ENCODE measurements at regions not wholly inside any gene's neighbourhood (a gene's known extent, or its start where the extent isn't known, plus 50 kb on each side); places are given as distances from the start of the nearest gene placed in this dataset.

GRCh38 chr2:67516899-67517530, 119.9 kb downstream of the ETAA1 start:
- DNase-seq (ENCODE audit: low read depth): no peak

GRCh38 chr2:67522148-67522547, 125.0 kb downstream of the ETAA1 start:
- DNase-seq (ENCODE audit: low read depth): no peak

DNA sequence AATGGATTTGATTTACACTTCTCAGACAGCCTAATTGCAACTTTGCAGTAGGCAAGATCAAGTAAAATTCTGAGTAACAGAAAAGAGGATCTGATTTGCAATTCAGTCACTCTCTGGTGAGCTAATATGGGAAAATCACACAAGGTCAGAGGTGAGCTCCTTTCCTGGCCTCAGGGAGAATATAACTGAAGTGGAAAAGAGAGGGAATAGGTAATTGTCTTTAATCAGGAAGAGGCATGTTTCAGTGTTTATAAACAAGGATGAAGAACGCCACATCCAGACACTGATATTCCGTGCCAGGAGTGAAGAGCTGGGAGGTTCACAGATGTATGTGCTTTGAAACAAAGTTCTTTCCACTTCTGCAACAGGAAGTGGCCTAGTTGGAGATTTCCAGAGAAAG, 127.1 kb downstream of the ETAA1 start:
- DNase-seq (ENCODE audit: low read depth): no peak

DNA sequence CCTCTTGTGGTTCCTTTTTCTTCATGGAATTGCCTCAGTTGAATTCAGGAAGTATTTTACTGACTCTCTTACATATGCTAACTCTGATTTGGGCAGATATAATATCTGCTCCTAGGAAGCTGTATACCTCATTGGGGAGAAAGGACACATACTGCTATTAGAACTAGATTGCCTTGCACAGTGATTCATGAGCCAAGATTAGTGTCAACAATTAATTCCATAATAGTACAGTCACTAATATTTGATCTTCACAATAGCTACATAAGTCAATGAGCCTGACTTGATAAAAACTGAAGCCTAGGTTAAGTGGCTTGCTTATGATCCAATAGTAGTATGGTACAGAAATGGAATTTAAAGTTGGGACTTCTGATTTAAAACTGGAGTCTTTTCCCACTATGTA, 127.6 kb downstream of the ETAA1 start:
- DNase-seq (ENCODE audit: low read depth): no peak

DNA sequence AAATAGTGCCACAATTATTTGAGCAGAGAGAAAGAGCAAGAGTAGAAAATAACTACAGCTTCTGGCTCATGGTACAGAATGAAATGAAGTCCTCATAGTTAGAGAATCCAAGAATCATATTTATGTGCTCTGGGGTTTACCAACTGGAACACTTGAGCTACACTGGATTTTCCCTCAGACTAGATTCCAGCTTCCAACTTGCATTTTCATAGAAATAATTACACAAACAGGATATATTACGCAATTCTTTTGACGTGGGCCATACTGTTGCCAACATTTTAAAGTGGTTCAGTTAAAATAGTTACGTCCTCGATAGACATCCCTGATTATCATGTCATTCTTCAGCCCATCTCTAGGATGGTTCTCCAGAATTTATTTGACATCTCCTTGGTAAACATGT, 129.2 kb downstream of the ETAA1 start:
- DNase-seq (ENCODE audit: low read depth): no peak

DNA sequence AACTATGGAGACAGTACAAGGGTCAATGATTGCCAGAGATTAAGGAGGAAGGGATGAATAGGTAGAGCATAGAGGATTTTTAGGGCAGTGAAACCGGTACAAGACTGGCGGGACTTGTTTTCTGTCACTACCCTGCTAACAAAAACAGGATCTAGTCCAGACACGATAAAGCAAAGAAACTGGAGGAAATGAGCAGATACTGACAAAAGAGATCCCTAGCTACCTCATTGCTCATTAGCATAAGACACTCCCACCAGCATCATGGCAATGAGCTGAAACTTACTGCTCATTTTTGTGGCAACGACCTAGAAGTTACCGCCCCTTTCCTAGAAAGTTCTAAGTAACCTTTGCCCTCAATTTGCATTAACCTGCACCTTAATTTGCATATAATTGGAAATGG, 131.2 kb downstream of the ETAA1 start:
- no peak for DNase-seq (ENCODE audit: low read depth)

DNA sequence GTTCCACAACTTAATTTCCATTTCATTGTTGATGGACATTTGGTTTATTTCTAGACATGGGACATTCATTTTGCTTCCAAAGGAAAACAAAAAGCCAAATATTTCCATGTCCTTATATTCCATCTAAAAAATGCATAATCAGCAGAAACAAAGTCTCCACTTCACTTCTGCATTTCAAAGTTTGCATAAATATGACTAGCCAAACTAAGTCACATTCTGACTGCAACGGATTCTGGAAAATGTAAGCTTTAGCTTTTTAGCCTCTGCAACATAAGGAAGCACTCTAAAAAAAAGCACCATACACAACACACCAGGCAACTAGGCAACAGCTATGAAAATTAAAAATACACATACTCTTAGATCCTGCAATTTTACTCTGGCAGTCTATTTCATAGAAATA, 135.3 kb downstream of the ETAA1 start:
- DNase-seq (ENCODE audit: low read depth): no peak

DNA sequence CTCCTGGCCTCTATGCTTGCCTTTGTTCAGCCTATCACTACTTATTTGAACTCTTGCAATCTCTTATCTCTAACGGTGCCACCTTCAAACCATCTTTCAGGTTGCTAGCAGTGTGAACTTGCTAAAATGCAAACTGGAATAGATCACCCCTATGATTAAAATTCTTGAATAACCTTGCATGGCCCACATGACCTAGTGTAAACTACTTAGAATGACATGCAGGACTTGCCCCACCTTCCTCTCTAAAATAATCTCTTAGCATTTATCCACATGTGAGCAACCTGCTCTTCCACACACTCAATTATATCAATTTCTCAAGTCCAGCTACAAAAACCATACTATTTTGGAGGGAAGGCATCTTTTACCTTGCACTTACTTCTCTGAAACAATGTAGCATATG, 137.6 kb downstream of the ETAA1 start:
- no peak for DNase-seq (ENCODE audit: low read depth)

DNA sequence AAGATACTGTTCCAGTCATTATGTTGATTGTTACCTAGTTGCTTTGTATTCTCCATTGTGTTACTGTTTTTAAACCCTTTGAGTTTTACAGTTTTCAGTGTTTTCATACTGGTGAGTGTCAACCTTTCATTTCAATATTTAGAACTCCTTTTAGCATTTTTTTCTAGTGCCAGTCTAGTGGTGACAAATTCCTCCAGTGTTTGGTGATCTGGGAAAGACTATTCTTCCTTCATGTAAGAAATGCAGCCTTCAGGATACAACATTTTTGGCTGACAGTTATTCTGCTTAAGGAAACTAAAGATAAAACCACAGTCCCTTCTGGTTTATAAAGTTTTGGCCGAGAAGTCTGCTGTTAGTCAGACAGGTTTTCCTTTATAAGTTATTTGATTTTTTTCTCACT, 143.8 kb downstream of the ETAA1 start:
- DNase-seq (ENCODE audit: low read depth): no peak

DNA sequence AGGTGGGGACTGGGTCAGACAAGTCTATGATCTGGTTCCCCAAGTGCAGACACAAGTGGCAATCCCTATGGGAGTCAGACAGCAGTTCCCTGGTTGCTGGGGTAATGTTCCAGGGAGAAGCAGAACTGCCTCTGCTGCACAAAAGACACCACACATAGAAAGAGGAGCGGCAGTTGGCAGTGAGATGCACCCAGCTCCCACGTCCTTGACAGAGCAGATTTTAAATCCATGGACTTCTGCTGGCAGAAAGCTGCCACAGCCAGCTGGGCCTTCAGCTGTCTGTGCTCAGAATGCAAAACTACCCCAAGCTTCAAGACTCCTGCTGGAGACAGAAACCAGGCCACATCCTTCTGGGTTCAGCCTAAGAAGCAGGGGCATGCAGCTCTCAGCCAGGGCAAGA, 147.2 kb downstream of the ETAA1 start:
- DNase-seq (ENCODE audit: low read depth): no peak

DNA sequence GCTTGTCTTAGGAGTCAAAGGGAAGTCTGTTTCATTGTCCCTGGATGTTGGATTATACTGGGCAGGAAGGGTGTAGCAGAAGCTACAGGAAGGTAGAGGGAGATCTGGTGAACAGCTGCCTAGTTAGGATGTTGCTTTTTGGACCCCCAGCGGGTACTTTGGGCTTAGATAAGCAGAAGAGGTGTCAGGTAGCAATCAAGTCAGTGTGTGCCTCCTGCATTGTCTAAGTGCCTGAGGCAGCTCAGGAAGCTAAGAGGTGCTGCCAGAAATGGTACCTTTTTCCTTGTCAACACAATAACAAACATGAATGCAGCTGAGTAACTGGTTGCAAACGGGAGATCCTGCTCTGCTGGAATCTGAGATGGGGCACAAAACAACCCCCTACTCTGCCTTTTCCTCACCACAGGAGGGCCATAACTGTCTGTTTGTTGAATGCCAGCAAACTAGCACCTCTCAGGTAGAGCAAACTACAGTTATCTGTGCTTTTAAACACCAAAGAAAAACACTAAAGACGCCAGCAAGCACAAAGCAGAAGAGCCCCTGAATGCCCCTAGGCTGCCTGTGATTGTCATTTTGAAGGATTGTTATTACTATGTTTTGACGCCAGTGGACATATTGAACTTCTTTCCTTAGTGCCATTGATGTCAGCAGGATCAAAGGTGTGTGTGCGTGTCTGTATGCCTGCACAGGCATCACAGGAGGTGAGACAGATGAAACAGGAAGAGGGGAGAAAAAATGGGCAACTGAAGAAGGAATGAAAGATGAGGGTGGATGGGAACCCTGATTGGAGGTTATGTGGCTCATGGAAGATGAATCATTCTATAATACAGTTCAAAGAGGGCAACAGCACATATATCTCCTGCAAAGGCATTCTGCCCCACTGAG, 151.4 kb downstream of the ETAA1 start:
- DNase-seq (ENCODE audit: low read depth): no peak

DNA sequence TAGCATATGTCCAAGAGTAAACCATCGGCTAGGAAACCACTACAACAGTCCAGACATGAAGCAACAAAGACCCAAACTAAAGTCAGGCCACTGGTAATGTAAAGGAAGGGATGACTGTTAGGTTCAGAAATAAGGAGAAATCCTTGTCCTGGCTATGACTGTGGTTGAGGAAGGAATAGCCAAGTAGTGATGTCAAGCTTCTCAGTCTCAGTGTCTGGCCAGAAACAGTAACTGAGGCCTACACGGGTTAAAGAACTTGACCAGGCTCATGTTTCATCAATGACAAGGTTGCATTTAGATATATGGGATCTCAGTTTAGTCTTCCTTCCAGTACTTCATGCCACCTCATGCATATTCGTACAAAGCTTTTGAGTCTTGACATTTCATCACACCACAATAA, 162.0 kb downstream of the ETAA1 start:
- DNase-seq (ENCODE audit: low read depth): no peak

DNA sequence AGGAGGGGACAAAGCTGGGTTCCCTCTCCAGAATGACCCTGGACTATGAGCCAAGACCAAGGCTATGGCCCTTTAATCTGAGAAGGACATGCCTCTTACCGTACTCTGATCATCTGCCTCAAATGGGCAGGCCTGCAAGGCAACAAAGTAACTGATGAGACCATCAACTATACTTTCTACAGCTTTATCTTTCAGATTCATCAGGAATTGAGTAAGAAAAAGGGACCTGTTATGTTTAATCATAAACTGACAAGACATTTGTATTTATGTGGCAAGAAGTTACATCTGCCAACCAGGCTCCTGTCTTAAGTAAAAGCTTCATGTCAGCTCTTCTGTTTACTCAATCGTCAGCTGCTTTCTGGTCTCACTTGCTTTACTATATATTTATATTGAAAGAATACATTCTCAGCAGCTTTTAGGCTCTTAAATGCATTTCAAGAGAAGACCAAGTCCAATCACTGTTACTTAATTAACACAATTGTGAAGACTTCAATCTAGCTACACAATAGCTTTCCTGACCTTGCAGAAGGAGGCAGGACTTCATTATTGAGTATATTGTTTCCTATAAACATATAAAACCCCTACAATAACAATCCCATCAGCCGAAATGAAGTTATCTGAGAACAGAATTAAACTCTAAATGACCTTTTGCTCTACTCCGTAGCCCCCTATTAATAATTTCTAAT, 163.8 kb downstream of the ETAA1 start:
- DNase-seq (ENCODE audit: low read depth): no peak

GRCh38 chr2:67561457-67561965, 164.4 kb downstream of the ETAA1 start:
- peak; percentile 24 for DNase-seq (ENCODE audit: low read depth)

DNA sequence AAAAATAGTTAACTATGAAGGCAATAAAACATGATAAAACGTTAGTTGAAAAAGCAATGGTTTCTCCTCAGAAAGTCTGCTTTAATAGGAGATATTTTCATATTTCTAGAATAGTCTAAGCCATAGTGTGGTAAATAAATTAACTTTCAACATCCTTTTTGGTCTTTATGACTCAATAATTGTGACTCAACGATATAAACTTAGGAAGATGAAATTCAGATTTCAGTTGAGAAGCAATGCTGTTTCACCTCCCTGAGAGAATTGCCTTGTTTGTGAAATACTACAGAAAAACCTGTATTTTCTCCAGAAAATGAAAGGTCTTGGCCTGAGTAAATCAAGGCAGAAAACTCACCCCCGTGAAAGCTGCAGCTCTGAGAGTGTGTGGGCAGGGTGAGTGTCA, 166.9 kb downstream of the ETAA1 start:
- no peak for DNase-seq (ENCODE audit: low read depth)

GRCh38 chr2:67564626-67565025, 167.5 kb downstream of the ETAA1 start:
- DNase-seq (ENCODE audit: low read depth): no peak

DNA sequence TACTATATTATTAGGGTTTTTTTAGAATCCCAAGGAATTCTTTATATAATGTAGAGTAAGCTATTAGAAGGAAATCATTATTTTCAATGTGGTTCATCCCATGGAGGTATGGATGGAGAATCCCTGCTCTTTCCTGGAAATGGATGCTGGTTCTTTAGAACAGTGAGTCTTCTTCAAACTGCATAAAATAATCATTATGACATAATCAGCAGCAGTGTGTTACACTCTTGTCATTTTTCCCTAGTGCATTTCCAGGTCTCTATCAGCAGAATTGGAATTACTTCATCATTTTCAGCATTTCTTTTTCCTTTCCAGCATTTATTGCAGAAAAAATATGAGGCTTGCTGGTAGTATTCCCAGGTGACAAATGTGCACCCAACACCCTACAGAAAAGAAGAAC, 168.1 kb downstream of the ETAA1 start:
- no peak for DNase-seq (ENCODE audit: low read depth)

DNA sequence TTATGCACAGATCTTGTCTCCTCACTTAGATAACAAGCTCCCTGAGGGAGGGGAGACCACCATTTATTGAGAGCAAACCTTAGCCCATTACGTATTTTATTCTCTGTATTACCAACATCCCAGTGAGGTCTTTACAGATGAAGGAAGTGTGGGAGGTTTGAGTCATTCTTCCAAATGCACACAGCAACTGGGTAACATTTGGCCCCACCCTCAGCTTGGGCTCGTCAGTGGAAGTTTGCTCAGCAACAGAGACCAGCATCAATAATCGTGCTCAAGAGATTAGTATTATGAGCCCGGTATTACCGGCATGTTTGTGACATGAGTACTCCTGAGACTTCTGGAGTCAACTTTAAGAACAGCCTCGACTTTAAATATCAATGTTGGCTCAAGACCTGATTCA, 168.6 kb downstream of the ETAA1 start:
- no peak for DNase-seq (ENCODE audit: low read depth)

DNA sequence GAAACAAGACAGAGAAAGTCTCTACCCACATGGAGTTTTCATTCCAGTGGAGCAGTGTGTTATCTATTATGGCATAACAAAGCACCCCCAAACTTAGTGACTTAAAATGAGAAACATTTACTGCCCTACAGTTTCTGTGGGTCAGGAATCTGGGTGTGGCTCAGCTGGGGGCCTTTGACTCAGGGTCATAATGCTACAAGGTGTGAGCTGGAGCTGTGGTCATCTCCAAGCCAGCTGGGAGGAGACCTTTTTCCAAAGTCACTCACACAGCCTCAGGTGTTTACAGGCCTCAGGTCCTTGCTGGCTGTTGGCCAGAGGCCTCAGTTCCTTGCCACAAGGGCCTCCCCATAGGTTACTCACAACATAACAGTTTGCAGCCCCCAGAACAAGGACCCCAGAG, 169.2 kb downstream of the ETAA1 start:
- no peak for DNase-seq (ENCODE audit: low read depth)

DNA sequence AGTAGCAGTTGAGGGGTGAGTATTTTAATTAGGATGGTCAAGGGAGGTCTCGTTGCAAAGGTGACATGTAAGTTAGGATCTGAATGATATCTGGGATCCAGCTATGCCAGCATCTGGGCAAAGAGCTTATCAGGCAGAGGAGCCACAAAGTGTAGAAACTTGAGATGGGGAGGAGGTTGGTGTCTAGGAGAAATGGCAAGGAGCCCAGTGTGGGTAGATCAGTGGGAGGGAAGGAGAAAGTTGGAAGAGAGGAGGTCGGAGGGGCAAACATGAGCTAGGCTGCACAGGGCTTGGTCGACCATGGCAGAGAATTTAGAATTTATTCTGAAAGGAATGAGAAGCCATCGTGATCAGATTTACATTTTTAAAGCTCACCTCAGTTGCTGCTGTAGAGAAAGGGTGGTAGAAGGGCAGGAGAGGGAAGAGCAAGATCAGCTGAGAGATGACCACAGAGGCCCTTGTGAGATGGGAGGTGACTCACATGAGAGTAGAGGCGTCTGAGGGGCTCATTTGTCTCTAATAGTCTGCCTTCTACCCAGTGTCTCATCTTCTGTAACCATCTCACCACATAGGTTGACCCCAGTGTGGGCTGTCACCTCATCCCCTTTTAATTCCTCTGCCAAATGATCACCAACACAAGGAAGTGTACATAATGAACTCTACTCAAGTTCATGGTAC, 170.0 kb downstream of the ETAA1 start:
- no peak for DNase-seq (ENCODE audit: low read depth)

- DNase-seq (ENCODE audit: low read depth): no peak
Observed at GRCh38 chr2:67567886-67568285, 170.8 kb downstream of the ETAA1 start.

DNA sequence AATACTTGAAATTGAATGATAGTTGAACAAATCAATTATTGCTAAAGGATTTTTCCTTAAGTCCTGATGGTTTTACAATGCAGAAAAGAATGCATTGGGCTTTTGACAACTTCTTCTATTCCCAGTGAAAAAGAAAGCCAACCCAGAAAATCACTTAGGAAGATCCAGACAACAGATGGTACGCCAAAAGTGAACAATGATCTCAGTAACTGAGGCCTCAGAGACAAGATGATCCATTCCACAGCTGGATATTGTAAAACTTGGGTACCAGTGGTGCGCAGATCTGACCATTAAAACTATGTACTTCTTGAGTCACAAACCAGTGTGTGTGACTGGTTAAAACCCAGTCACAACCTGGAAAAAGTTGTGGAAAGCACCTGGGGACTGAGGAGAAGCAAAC, 173.5 kb downstream of the ETAA1 start:
- DNase-seq (ENCODE audit: low read depth): no peak
